WTC11 (cell line): ENCODE measurements at regions not wholly inside any gene's neighbourhood (a gene's known extent, or its start where the extent isn't known, plus 50 kb on each side); places are given as distances from the start of the nearest gene placed in this dataset.

Source experiments
- ATAC-seq: fragments of 200-7000 bp; cut with Tn5 transposase; 2 replicates; pipeline ENCODE4 v1.10.0; 2021; ENCODE audit warnings: mild to moderate bottlenecking, moderate library complexity
- CTCF ChIA-PET: fragments of 300-600 bp; sonication (Branson Sonifier 250); formaldehyde crosslinking; loops from one replicate; lab custom pipeline; 2021; ENCODE audit warnings: antibody characterized with exemption; lab: Charles Lee
- POLR2A ChIA-PET: fragments of 350-600 bp; sonication (Branson Sonifier 250); formaldehyde crosslinking; loops from one replicate; lab custom pipeline; 2021; ENCODE audit warnings: antibody characterized with exemption; lab: Charles Lee
- DNase-seq: peaks from one replicate; pipeline ENCODE4 v3.0.0; 2021; ENCODE audit warnings: low spot score
- H3K27ac Mint-ChIP-seq: 2 replicates; pipeline ENCODE4 v1.8.0; 2021; ENCODE audit warnings: mixed read lengths
- H3K27me3 Mint-ChIP-seq: 2 replicates; pipeline ENCODE4 v1.8.0; 2021; ENCODE audit warnings: low read depth, mild to moderate bottlenecking, moderate library complexity, mixed read lengths
- H3K36me3 Mint-ChIP-seq: 2 replicates; pipeline ENCODE4 v1.8.0; 2021; ENCODE audit warnings: mixed read lengths
- H3K4me1 Mint-ChIP-seq: 2 replicates; pipeline ENCODE4 v1.8.0; 2022; ENCODE audit warnings: mixed read lengths
- H3K4me3 Mint-ChIP-seq: 2 replicates; pipeline ENCODE4 v1.8.0; 2021; ENCODE audit warnings: mild to moderate bottlenecking, moderate library complexity, mixed read lengths
- H3K9me3 Mint-ChIP-seq: 2 replicates; pipeline ENCODE4 v1.8.0; 2021; ENCODE audit warnings: mixed read lengths
- FOXK1 ChIP-seq: sonication (generic); formaldehyde crosslinking; IDR thresholded peaks from 2 replicates; pipeline ENCODE4 v1.8.0; 2022; ENCODE audit warnings: mild to moderate bottlenecking, moderate library complexity, missing genetic modification reagents
- HMGA2 ChIP-seq: fragments of 250-450 bp; sonication (Bioruptor Pico); IDR thresholded peaks from 2 replicates; pipeline ENCODE4 v1.4.0; 2021; ENCODE audit warnings: mild to moderate bottlenecking, moderate library complexity
- HMGXB4 ChIP-seq: sonication (generic); formaldehyde crosslinking; IDR thresholded peaks from 2 replicates; pipeline ENCODE4 v1.8.1; 2023; ENCODE audit warnings: mild to moderate bottlenecking, moderate library complexity, missing genetic modification reagents
- JAZF1 ChIP-seq: fragments of 250-450 bp; sonication (Bioruptor Pico); IDR thresholded peaks from 2 replicates; pipeline ENCODE4 v1.9.0; 2021; ENCODE audit warnings: moderate library complexity, mild to moderate bottlenecking, inconsistent platforms
- USF2 ChIP-seq: sonication (generic); formaldehyde crosslinking; IDR thresholded peaks from 2 replicates; pipeline ENCODE4 v1.8.1; 2023; ENCODE audit warnings: mild to moderate bottlenecking, missing genetic modification reagents, moderate library complexity
- ZMAT4 ChIP-seq: fragments of 250-450 bp; sonication (Bioruptor Pico); IDR thresholded peaks from 2 replicates; pipeline ENCODE4 v1.9.0; 2021; ENCODE audit warnings: mild to moderate bottlenecking
- ZNF121 ChIP-seq: sonication (generic); formaldehyde crosslinking; IDR thresholded peaks from 2 replicates; pipeline ENCODE4 v1.8.0; 2023; ENCODE audit warnings: missing genetic modification reagents
- ZNF532 ChIP-seq: fragments of 250-450 bp; sonication (Bioruptor Pico); IDR thresholded peaks from 2 replicates; pipeline ENCODE4 v1.9.0; 2021; ENCODE audit warnings: mild to moderate bottlenecking, borderline replicate concordance

- Mint-ChIP-seq H3K4me1 (peaks cover 7% of the 10 kb centered on the region), H3K36me3 (no peaks in the 10 kb centered on the region), H3K4me3 (no peak overlapping the region), H3K27me3 (no peaks in the 10 kb centered on the region; the same call in 1 of the 2 replicates), H3K9me3 (peaks cover 8% of the 10 kb centered on the region; the same call in 1 of the 2 replicates), H3K27ac (no peak overlapping the region)
- CTCF ChIA-PET: no interaction called here
- no peak for ATAC-seq
- TF ChIP-seq USF2 (CRISPR knock-in tag): no peak
- no peak for DNase-seq
- POLR2A ChIA-PET: no interaction called here
These were observed 496.4 kb downstream of the BRD1 start for GRCh38 chr22:49331223-49331815.

GRCh38 chr22:49330421-49331222, 497.1 kb downstream of the BRD1 start:
- H3K27me3 Mint-ChIP-seq: no peaks in the 10 kb centered on the region; the same call in 1 of the 2 replicates

More at GRCh38 chr22:49330421-49331222, 497.1 kb downstream of the BRD1 start:
- H3K4me3 Mint-ChIP-seq: no peak overlapping the region
- CTCF ChIA-PET: no interaction called here
- H3K36me3 Mint-ChIP-seq: no peaks in the 10 kb centered on the region
- H3K9me3 Mint-ChIP-seq: peaks cover 8% of the 10 kb centered on the region; the same call in 1 of the 2 replicates
- ATAC-seq: no peak
- no peak for TF ChIP-seq JAZF1 (CRISPR knock-in tag)
- TF ChIP-seq HMGXB4 (CRISPR knock-in tag): no peak
- no peak for TF ChIP-seq ZNF121 (CRISPR knock-in tag)
- TF ChIP-seq FOXK1: no peak
- no peak for TF ChIP-seq ZMAT4 (CRISPR knock-in tag)
- TF ChIP-seq HMGA2 (CRISPR knock-in tag): no peak
- no peak for TF ChIP-seq ZNF532 (CRISPR knock-in tag)
- TF ChIP-seq, all 79 proteins: peak for 0
- no peak for DNase-seq
- POLR2A ChIA-PET: no interaction called here
- no peak overlapping the region for H3K27ac Mint-ChIP-seq
- H3K4me1 Mint-ChIP-seq: peaks cover 7% of the 10 kb centered on the region
